Brain microvascular endothelial cell (primary cell): ENCODE measurements at regions not wholly inside any gene's neighbourhood (a gene's known extent, or its start where the extent isn't known, plus 50 kb on each side); places are given as distances from the start of the nearest gene placed in this dataset.
"Not testable (repeated sequence)": the region's sequence is repeated elsewhere in the genome, so short reads cannot be mapped to it uniquely, and the experiment has no call there.

Experiments used
- DNase-seq: peaks from one replicate; pipeline ENCODE4 v3.0.0-alpha.2; 2020
- H3K27ac ChIP-seq: fragments of 250-450 bp; sonication (Bioruptor Pico); 2 replicates; pipeline ENCODE4 v1.5.1; 2020; ENCODE audit warnings: mild to moderate bottlenecking, moderate library complexity
- H3K27me3 ChIP-seq: fragments of 250-450 bp; sonication (Bioruptor Pico); replicated peaks from 2 replicates; pipeline ENCODE4 v1.5.1; 2020; ENCODE audit warnings: mild to moderate bottlenecking
- H3K36me3 ChIP-seq: fragments of 250-450 bp; sonication (Bioruptor Pico); replicated peaks from 2 replicates; pipeline ENCODE4 v1.5.1; 2020; ENCODE audit warnings: mild to moderate bottlenecking
- H3K4me3 ChIP-seq: 2 replicates; pipeline ENCODE4 v1.5.1; 2011; ENCODE audit warnings: low read depth, mild to moderate bottlenecking, control low read depth, low read length, moderate library complexity
- CTCF ChIP-seq: IDR thresholded peaks from 2 replicates; pipeline ENCODE4 v1.5.1; 2011; ENCODE audit warnings: low read depth, mild to moderate bottlenecking, moderate library complexity, low read length, control low read depth, inconsistent platforms; ENCODE audit errors: missing control alignments
- in situ Hi-C: cut with HindIII; loops from 2 replicates; pipeline ENCODE4 v1.10.0; 2017; ENCODE audit warnings: low sequenced_read_pairs, low pct_ligation_motif_present

- in situ Hi-C loops, result no loop called here
- H3K4me3 ChIP-seq, result no peak overlapping the region
- no peak for TF ChIP-seq CTCF
- no peak overlapping the region for H3K27ac ChIP-seq
- no peak for DNase-seq
- H3K27me3 ChIP-seq, result no peaks in the 10 kb centered on the region
- H3K36me3 ChIP-seq, result no peaks in the 10 kb centered on the region
Measured at GRCh38 chr6:20008131-20008530, 171.0 kb downstream of the ID4 start.

GRCh38 chr6:20013066-20013861, 176.1 kb downstream of the ID4 start:
- Histone ChIP-seq H3K4me3 (no peak overlapping the region), H3K36me3 (no peaks in the 10 kb centered on the region), H3K27ac (no peak overlapping the region), H3K27me3 (no peaks in the 10 kb centered on the region)
- TF ChIP-seq CTCF, result no peak
- no peak for DNase-seq
- in situ Hi-C loops, result no loop called here

GRCh38 chr6:20014508-20014907, 177.3 kb downstream of the ID4 start:
- in situ Hi-C loops, result no loop called here
- H3K27me3 ChIP-seq, result no peaks in the 10 kb centered on the region
- no peak for DNase-seq

GRCh38 chr6:20020526-20020925, 183.4 kb downstream of the ID4 start:
- no peak for TF ChIP-seq CTCF
- Histone ChIP-seq H3K36me3 (no peaks in the 10 kb centered on the region), H3K27me3 (no peaks in the 10 kb centered on the region), H3K4me3 (no peak overlapping the region), H3K27ac (no peak overlapping the region)
- DNase-seq, result no peak
- in situ Hi-C loops, result no loop called here

More at GRCh38 chr6:20014508-20014907, 177.3 kb downstream of the ID4 start:
- no peaks in the 10 kb centered on the region for H3K36me3 ChIP-seq
- no peak overlapping the region for H3K27ac ChIP-seq
- no peak for TF ChIP-seq CTCF
- H3K4me3 ChIP-seq, result no peak overlapping the region

GRCh38 chr6:20021795-20022194, 184.6 kb downstream of the ID4 start:
- TF ChIP-seq CTCF, result no peak
- Histone ChIP-seq H3K36me3 (no peaks in the 10 kb centered on the region), H3K27ac (no peak overlapping the region), H3K4me3 (no peak overlapping the region), H3K27me3 (no peaks in the 10 kb centered on the region)
- in situ Hi-C loops, result no loop called here
- no peak for DNase-seq

GRCh38 chr6:20023549-20024315, 186.6 kb downstream of the ID4 start:
- H3K4me3 ChIP-seq, in situ Hi-C loops, H3K27me3 ChIP-seq, H3K27ac ChIP-seq, DNase-seq, H3K36me3 ChIP-seq: not testable (repeated sequence)
